ENCODE measurements at regions not wholly inside any gene's neighbourhood (a gene's known extent, or its start where the extent isn't known, plus 50 kb on each side); places are given as distances from the start of the nearest gene placed in this dataset.
A peak's percentile ranks its signal among the peaks of the same experiment; 100 is the strongest.

- peak; percentile 25 for DNase-seq (ENCODE audit: low read depth)
Observed at GRCh38 chr22:22038178-22038880, 55.7 kb upstream of the TOP3B start.

GRCh38 chr22:22037740-22038139 lies 55.2 kb upstream of the TOP3B start:
- peak; percentile 69 for DNase-seq (ENCODE audit: low read depth)

- DNase-seq (ENCODE audit: low read depth): no peak
Observed at GRCh38 chr22:22037229-22037628, 54.6 kb upstream of the TOP3B start.

- no peak for DNase-seq (ENCODE audit: low read depth)
Observed at GRCh38 chr22:22036588-22036987, 54.0 kb upstream of the TOP3B start.

- no peak for DNase-seq (ENCODE audit: low read depth)
Observed at GRCh38 chr22:22035771-22036314, 53.3 kb upstream of the TOP3B start.

- DNase-seq (ENCODE audit: low read depth): no peak
Observed at GRCh38 chr22:22035203-22035602, 52.6 kb upstream of the TOP3B start.

GRCh38 chr22:22034469-22035132 lies 52.0 kb upstream of the TOP3B start:
- DNase-seq (ENCODE audit: low read depth): no peak

GRCh38 chr22:22033803-22034468 lies 51.3 kb upstream of the TOP3B start:
- DNase-seq (ENCODE audit: low read depth): no peak

GRCh38 chr22:22032906-22033802 lies 50.6 kb upstream of the TOP3B start:
- no peak for DNase-seq (ENCODE audit: low read depth)

GRCh38 chr22:22032099-22032905 lies 49.7 kb upstream of the TOP3B start:
- no peak for DNase-seq (ENCODE audit: low read depth)

Data from EH (cell line).